NCI-H2107 treated with DMSO at 0.1 percent for 48 hours (cell line): ENCODE measurements at regions not wholly inside any gene's neighbourhood (a gene's known extent, or its start where the extent isn't known, plus 50 kb on each side); places are given as distances from the start of the nearest gene placed in this dataset.
"Not testable (repeated sequence)": the region's sequence is repeated elsewhere in the genome, so short reads cannot be mapped to it uniquely, and the experiment has no call there.

Experiments
- DNase-seq: peaks from one replicate; lab custom pipeline; 2025; ENCODE audit not compliant: unreplicated experiment; lab: John Stamatoyannopoulos, UW

DNA sequence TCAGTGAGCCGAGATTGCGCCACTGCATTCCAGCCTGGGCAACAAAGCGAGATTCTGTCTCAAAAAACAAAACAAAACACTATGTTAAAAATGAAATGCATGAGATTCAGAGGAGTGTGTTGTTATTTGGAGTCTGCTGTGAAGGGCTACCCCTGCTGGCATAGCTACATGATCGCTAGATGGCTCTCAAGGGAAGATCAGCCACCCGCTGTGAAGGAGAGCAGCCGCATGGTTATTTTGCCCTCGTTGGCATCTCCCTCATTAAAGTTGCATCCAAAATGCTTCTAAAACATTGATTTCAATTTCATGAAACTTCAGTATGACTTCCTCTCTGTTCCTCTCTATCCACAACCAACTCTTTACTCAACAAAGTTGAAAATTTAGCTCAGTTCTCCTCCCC is 54.8 kb upstream of the NDUFV2 start:
- DNase-seq, result no peak

DNA sequence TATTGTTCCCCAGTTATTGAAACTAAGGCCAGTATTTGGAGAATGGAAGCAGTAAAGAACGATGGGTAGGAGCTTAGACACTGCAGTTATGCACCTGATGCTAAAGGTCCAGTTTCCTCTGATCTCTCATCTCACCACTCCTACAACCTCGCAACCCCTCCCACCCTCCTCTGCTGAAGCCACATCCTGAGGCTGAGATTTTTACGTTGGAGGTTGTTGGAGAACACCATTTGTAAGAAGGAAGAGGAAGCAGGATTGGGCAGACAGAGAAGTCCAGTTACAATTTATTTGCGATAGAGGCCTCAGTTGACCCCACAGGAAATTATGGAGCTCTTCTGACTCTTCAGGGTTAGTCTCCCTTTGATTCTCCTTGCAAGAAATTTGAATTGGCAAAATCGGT is 54.3 kb upstream of the NDUFV2 start:
- no peak for DNase-seq

DNA sequence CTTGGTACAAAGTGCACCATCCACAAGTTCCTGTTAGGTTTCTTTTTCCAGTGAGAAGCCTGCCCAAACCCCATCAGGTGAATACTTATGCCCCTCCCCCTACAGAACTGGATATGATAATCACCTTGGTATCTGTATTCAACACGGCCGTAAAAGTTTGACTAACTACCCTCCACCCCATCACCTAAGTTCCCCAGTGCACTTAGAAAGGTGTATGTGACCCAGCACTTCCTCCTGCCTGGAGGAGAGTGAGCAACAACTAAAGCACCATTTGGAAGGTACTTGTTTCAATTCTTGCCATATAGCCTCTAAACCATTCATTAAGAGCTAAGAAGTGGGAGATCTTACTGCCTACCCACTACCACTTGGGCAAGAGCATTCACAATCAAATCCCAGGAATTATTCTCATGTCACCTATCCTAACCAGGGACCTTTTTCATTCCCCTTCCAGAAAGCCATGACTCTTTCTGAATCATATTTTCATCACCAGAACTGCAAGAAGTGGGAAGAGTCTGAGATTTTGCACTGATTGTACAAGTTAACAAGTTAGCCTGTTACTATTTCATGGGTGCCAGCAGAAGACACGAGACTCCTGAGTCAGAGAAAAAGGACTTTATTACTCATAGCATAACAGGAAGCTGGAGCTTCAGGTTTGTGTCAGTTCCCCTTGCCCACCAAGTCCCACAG is 53.5 kb upstream of the NDUFV2 start:
- DNase-seq, result no peak

DNA sequence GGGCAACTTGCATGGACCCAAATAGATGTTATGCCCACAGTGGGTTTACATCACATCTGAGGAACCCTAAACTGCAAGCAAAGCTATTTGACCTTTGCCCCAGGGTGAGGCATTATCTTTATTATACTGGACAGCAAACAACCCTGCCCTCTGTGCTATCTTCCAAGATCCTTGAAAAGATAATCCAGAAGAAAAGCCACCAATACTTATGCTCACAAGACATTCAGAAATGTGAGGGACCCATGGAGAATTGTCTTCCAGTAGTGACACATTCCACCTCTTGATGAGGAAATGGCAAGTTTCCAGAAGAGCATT is 53.0 kb upstream of the NDUFV2 start:
- no peak for DNase-seq

DNA sequence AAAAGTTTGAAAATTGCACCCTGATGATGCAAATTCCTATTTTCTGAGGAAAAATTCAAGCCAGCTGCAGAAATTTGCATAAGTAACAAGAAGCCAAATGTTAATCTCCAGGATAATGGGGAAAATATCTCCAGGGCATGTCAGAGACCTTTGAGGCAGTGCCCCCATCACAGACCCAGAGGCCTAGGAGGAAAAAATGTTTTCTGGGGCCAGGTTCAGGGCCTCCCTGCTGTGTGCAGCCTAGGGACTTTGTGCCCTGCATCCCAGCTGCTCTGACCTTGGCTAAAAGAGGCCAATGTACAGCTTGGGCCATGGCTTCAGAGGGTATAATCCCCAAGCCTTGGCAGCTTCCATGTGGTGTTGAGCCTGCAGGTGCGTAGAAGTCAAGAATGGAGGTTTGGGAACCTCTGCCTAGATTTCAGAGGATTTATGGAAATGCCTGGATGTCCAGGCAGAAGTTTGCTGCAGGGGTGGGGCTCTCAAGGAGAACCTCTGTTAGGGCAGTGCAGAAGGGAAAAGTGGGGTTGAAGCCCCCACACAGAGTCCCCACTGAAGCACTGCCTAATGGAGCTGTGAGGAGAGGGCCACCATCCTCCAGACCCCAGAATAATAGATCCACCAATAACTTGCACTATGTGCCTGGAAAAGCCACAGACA is 51.7 kb upstream of the NDUFV2 start:
- DNase-seq, result not testable (repeated sequence)
